Osteocyte (in vitro differentiated cells): ENCODE measurements at regions not wholly inside any gene's neighbourhood (a gene's known extent, or its start where the extent isn't known, plus 50 kb on each side); places are given as distances from the start of the nearest gene placed in this dataset.

Experiments
- DNase-seq: peaks from one replicate; pipeline ENCODE4 v3.0.0; 2021; ENCODE audit warnings: mixed read lengths; ENCODE audit not compliant: unreplicated experiment; ENCODE audit errors: extremely low spot score
- H3K27ac Mint-ChIP-seq: one replicate; pipeline ENCODE4 v1.8.0; 2021; ENCODE audit warnings: mild to moderate bottlenecking, mixed read lengths; ENCODE audit not compliant: unreplicated experiment
- H3K27me3 Mint-ChIP-seq: one replicate; pipeline ENCODE4 v1.8.0; 2021; ENCODE audit warnings: mixed read lengths; ENCODE audit not compliant: unreplicated experiment
- H3K36me3 Mint-ChIP-seq: one replicate; pipeline ENCODE4 v1.8.0; 2021; ENCODE audit warnings: mixed read lengths; ENCODE audit not compliant: unreplicated experiment
- H3K4me1 Mint-ChIP-seq: one replicate; pipeline ENCODE4 v1.8.0; 2021; ENCODE audit warnings: mixed read lengths; ENCODE audit not compliant: unreplicated experiment
- H3K4me3 Mint-ChIP-seq: one replicate; pipeline ENCODE4 v1.8.0; 2021; ENCODE audit warnings: mild to moderate bottlenecking, moderate library complexity, mixed read lengths; ENCODE audit not compliant: unreplicated experiment
- H3K9me3 Mint-ChIP-seq: one replicate; pipeline ENCODE4 v1.8.0; 2021; ENCODE audit warnings: mixed read lengths; ENCODE audit not compliant: unreplicated experiment
- CTCF ChIP-seq: fragments of 200-600 bp; sonication (generic); IDR thresholded peaks from 2 replicates; pipeline ENCODE4 v1.5.0; 2021; ENCODE audit warnings: antibody characterized with exemption, mild to moderate bottlenecking, moderate library complexity

GRCh38 chr20:7492257-7492656, 448.0 kb downstream of the HAO1 start:
- H3K36me3 Mint-ChIP-seq: no peaks in the 10 kb centered on the region
- TF ChIP-seq CTCF: no peak
- no peak overlapping the region for H3K4me3 Mint-ChIP-seq
- no peaks in the 10 kb centered on the region for H3K27me3 Mint-ChIP-seq
- H3K27ac Mint-ChIP-seq: no peak overlapping the region
- no peak for DNase-seq
- H3K9me3 Mint-ChIP-seq: peaks cover 13% of the 10 kb centered on the region
- H3K4me1 Mint-ChIP-seq: no peaks in the 10 kb centered on the region

- Mint-ChIP-seq H3K4me3 (no peak overlapping the region), H3K4me1 (no peaks in the 10 kb centered on the region), H3K27me3 (no peaks in the 10 kb centered on the region), H3K36me3 (no peaks in the 10 kb centered on the region), H3K9me3 (peaks cover 13% of the 10 kb centered on the region), H3K27ac (no peak overlapping the region)
- DNase-seq: no peak
- no peak for TF ChIP-seq CTCF
These were observed 446.9 kb downstream of the HAO1 start for GRCh38 chr20:7493311-7493710.

- Mint-ChIP-seq H3K27me3 (no peaks in the 10 kb centered on the region), H3K36me3 (no peaks in the 10 kb centered on the region), H3K27ac (no peak overlapping the region), H3K9me3 (peaks cover 13% of the 10 kb centered on the region), H3K4me1 (no peaks in the 10 kb centered on the region), H3K4me3 (no peak overlapping the region)
- DNase-seq: no peak
- no peak for TF ChIP-seq CTCF
These were observed 443.8 kb downstream of the HAO1 start for GRCh38 chr20:7496394-7496991.

GRCh38 chr20:7497985-7498384, 442.3 kb downstream of the HAO1 start:
- no peak for DNase-seq
- Mint-ChIP-seq H3K4me3 (no peak overlapping the region), H3K27ac (no peak overlapping the region), H3K4me1 (no peaks in the 10 kb centered on the region), H3K36me3 (no peaks in the 10 kb centered on the region), H3K27me3 (no peaks in the 10 kb centered on the region), H3K9me3 (peaks cover 13% of the 10 kb centered on the region)
- TF ChIP-seq CTCF: no peak

GRCh38 chr20:7499201-7499600, 441.1 kb downstream of the HAO1 start:
- no peak for DNase-seq
- H3K4me1 Mint-ChIP-seq: no peaks in the 10 kb centered on the region
- peaks cover 5% of the 10 kb centered on the region for H3K9me3 Mint-ChIP-seq
- no peak for TF ChIP-seq CTCF
- no peak overlapping the region for H3K27ac Mint-ChIP-seq
- H3K4me3 Mint-ChIP-seq: no peak overlapping the region
- no peaks in the 10 kb centered on the region for H3K36me3 Mint-ChIP-seq
- no peaks in the 10 kb centered on the region for H3K27me3 Mint-ChIP-seq
